ENCODE measurements at regions not wholly inside any gene's neighbourhood (a gene's known extent, or its start where the extent isn't known, plus 50 kb on each side); places are given as distances from the start of the nearest gene placed in this dataset.

DNA sequence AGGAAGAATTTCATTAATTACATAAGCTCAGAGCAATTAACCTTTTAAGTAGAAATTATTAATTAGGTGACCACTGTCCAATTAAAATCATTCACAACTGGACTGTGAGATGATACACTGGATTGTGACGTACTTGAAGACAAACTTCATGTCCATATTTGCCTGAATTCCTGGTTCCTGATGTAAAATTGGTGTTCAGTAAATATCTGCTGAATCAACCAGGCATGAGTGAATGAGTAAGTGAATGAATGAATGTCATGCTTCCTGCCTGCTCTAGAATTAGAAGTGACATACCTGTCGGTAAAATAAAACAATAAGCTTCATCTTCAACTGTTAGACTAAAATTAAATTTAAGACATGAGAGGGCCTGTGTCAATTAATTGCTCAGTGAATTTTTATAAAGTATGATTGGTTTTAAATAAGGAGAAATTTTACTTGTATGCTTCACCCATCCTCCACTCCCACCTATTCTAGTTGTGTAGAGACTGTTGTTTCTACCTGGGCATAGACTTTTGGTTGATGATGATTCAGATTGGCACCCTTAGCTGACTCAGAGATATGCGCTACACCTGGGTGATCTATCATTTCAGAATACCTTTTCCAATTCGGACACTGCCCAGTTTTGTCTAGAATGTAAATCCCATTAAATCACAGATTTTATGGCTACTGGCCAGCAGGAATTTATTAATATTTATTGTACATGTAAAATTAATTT is 56.9 kb upstream of the PTGS2 start:
- TF ChIP-seq, protein P1, sequence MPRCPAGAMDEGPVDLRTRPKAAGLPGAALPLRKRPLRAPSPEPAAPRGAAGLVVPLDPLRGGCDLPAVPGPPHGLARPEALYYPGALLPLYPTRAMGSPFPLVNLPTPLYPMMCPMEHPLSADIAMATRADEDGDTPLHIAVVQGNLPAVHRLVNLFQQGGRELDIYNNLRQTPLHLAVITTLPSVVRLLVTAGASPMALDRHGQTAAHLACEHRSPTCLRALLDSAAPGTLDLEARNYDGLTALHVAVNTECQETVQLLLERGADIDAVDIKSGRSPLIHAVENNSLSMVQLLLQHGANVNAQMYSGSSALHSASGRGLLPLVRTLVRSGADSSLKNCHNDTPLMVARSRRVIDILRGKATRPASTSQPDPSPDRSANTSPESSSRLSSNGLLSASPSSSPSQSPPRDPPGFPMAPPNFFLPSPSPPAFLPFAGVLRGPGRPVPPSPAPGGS (IDR thresholded peaks at IDR 0.05; ENCODE audit: borderline replicate concordance, insufficient read depth, low read depth, low read length, poor library complexity, severe bottlenecking), result no peak
- TF ChIP-seq, protein P2, sequence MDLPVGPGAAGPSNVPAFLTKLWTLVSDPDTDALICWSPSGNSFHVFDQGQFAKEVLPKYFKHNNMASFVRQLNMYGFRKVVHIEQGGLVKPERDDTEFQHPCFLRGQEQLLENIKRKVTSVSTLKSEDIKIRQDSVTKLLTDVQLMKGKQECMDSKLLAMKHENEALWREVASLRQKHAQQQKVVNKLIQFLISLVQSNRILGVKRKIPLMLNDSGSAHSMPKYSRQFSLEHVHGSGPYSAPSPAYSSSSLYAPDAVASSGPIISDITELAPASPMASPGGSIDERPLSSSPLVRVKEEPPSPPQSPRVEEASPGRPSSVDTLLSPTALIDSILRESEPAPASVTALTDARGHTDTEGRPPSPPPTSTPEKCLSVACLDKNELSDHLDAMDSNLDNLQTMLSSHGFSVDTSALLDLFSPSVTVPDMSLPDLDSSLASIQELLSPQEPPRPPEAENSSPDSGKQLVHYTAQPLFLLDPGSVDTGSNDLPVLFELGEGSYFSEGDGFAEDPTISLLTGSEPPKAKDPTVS (IDR thresholded peaks at IDR 0.05; ENCODE audit: low read depth, low read length), result no peak
